EL (cell line): ENCODE measurements at regions not wholly inside any gene's neighbourhood (a gene's known extent, or its start where the extent isn't known, plus 50 kb on each side); places are given as distances from the start of the nearest gene placed in this dataset.

Source experiments
- DNase-seq: peaks from one replicate; pipeline ENCODE4 v3.0.0-alpha.2; 2016

DNA sequence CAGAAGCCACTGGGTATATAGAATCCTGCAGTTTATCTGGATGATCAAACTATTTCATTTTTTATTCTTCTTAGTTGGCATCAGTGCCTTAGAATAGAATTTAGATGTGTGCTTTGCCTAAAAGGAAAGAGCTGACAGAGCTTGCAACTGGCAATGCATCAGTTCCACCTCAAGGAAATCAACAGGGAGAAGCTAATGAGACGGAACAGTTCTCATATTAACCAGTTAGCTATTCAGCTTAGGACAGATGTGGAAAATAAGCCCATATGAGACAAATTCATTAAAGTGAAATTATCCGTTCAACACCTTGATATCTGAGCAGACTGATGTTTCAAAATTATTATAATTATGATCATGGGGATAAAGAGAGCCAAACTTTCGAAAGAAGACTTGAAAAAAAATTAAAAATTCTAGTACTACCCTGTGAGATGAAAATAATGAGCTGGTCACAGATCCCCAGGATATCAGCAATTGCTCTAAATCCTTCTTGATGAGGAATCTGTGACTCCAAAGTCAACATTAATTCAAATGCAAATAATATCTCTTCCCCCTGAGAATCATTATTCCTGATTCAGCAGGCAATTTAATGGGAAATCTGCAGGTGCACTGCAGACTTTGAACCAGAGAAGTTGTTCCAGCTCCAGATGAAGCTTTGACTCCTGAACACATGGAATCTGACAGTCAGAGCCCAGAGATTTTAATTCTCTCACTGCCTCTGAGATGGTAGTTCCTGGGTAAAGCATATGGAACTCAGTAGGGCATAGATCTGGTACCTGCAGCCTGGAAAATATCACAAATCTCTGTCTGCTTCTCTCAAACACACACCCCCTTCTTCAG, 486.8 kb downstream of the FOXO1 start:
- no peak for DNase-seq

DNA sequence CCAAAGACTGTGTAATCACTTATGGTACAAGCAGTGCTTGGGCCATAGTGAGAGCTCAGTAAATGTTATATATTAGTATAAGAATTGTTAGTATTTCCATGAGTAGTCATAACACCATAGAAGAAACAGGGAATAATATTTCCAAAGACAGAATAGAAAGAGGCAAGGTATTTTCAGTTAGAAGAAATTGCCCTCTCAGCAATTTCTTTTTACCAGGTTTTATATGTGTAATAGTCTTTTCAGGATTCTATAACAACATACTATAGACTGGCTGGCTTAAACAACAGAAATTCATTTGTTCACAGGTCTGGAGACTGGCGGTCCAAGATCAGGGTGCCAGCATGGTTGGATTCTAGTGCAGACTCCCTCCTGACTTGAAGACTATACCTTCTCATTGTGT, 485.7 kb downstream of the FOXO1 start:
- no peak for DNase-seq

DNA sequence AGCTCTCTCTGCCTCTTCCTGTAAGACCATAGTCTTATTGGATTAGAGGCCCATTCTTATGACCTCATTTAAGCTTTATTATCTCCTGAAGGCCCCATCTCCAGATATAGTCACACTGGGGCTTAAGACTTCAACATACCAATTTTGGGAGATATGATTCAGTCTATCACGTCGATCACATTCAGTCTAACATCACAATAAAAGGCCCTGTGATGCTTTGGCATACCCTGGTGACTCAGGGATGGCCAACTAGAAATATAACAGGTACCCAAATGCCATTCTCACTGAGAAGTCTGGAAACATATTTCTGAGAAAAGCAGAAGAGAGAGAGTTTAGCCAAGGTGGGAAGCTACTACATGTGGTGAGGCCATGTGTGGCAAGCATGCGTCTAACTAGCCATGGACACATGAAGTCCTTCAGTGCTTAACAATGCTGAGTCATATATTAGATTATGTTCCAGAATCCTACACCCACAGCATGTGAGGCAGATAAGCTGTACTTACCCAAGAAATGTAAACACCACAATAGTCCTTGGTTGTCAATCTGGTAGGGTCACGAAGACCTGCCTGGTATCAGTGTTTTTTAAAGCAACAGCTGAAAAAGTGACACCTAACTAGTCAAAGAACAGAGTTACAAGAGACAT, 485.1 kb downstream of the FOXO1 start:
- no peak for DNase-seq

DNA sequence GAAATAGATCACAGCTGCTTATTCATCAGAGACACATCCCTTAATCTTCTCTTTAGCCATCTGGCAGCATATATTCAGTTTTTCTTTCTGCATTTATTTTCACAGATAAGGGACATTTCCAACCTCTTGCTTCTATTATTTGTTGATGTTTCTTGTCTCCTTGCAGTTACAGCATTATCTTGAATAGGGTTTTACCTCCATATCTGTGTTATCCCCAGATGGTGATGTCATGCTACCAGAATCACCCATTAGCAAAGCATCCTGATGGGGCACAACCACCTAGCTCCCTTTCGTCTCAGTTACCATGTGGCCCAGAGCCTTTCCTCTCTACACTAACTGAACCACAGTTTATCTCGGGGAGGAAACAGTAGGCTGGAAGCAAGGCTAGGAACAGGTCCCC, 483.9 kb downstream of the FOXO1 start:
- DNase-seq = no peak

DNA sequence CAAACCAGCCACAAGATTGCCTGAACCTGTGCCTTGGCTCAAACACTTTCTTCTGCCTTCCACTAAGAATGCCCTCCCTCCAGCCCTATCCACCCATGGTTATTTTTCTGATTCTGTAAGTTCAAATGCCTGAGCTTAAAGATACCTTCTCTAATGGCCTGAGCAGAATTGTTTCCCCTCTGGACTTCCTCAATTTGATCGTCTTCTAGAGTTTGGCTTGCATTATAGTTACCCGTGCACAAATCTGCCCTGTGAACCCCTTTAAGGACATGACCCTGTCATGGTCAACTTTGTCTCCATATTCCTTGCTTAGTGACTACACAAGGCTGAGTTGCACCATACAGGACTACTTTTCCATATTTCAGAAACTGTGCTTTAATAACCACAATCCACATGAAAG, 481.0 kb downstream of the FOXO1 start:
- DNase-seq = no peak

DNA sequence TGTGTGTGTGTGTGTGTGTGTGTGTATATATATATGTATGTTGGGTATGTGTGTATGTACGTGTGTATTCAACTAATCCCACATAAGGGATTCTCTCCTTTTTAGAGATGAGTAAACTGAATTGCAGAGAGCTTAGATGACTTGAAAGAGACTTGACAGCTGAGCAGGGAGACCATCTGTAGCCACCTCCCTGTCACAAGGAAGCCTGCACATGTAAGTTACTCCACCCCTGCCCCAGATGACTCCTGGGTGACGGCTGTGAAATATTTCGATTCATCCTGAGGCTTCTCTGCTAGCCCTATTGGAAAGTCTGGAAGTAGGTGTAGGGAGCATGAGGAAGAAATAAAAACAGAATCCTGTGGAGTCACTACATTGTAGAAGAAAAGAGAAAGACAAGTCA, 480.4 kb downstream of the FOXO1 start:
- DNase-seq = no peak

DNA sequence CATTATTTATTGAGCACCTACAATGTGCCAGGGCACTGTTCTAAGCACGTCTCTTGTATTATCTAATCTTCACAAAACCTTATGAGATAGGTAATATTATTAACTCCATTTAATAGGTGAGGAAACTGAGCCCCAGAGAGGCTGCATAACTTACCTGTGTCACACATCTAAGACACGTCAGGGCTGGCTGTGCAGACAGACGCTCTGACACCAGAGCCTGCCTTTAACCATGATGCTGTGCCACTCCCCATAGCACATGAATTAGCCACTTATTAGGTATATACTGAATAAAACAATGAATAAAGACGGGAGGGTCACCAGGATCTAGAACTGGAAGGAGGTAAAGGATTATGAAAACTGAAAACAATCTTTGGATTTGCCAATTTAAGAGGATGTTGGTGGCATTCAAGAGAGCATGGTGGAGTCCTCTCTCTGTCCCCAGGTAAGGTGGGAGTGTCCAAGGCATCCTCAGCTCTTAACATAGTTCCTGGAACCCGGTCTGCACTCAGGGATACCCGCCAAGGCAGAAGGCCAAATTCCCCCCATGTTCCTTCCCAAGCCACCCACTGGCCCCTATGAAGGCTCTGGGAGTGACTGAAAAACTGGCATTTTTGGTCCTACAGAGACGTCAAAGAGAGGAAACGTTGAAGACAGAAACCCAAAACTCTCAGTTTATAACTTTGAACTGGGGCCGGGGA, 479.7 kb downstream of the FOXO1 start:
- no peak for DNase-seq

DNA sequence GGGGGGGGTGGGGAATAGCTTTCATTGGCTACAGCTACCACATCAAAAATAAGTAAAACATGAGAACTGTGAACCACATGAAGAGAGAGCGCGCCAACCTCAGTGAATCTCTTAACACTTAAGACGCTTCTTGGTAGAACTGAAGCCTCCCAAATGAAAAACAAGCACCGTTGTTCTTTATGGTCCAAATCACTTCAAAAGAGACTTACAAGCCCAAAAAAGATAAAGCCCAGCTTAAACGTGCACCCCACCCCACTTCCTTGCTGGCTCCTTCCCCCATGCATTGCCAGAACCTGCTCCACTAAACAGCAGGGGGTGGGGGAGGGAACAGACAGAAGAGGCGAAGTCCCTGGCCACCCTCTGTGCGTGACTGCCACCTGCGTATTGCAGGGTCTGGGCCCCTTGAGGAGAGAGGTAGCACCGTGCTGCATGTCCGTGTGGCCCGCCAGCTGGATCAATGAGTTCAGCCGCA, 479.1 kb downstream of the FOXO1 start:
- DNase-seq = no peak

DNA sequence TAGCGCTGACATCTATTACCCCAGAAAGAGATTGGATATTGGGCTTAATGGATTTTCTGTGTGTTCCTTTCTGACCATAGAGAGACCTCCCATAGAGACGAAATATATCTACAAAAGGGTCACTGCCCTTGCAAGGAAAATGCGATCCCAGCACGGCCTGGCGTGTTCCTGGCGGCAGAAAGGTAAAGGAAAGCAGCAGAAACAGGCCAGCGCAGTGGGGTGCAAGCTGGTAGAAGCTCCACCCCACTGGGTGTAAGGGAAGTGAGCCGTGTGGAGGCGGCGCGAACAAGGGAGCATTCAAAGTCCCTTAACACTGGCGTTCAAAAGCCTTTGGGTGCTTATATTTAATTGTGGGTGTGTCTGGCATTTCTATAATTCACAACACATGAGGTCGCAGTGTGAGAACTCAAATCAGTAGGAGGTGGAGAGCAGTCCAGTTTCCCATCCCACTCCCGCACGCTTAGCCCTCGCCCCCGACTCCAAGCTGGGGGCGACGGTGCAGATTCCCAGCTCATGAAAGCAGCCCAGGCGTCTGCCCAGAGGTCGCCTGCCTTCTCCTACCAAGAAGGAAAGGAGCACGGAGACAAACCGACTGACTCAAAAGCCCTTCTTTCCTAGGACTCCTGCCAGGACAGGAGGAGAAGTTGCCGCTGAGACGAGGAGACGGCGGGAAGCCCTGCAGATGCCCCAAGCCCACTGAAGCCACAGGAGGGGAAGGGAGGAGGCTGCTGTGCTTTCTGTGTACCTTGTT, 478.4 kb downstream of the FOXO1 start:
- no peak for DNase-seq

DNA sequence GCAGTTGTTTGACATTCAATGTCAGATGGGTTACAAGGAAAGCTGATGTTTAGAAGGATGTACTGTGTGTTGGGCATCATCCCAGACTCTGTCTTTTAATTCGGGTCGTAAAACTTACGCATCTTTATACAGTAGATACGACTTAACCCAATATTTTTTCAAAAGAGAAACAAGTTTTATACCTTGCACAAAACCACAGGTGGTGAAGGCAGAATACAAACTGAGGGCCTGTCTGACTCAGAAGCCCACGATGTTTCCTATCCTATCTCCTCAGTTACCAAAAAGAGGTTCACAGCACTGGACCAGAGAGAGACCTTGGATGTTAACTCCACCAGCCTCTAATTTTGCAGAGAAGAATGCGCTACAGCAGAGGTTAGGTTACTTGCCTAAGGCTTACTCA, 477.0 kb downstream of the FOXO1 start:
- DNase-seq = no peak

DNA sequence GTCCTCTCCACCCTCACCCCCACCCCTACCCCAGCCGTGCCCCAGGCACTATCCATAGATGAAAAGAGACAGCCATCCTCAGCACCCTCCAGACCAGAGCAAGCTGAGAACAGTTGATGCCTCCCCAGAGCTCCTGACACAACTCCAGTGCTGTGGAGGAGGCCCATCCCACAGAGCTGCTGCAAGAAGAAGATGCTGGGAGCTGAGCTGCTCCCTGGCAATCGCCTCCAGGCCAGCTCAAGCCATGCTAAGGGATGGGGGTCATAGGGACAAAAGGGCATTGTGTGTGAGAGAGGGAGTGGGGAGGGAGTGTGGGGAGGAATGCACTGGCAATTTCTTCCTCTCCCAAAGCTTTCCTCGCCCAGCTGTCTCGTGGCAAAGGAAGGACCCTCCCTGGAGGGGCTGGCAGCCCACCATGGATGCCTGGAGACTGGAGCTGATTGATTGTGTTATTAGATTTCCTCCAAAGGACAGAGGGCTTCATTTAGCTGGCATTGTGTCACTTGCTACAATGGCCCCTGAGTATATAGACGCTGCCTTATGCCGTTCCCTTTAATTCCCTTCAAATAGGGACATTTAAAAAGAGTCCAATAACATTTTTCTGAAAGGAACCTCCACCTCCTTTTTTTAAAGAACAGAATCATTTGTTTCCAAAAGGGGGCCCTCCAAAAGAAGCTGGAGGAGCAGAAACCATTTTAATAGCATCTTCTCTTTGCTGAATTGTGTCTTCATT, 476.4 kb downstream of the FOXO1 start:
- DNase-seq = no peak

DNA sequence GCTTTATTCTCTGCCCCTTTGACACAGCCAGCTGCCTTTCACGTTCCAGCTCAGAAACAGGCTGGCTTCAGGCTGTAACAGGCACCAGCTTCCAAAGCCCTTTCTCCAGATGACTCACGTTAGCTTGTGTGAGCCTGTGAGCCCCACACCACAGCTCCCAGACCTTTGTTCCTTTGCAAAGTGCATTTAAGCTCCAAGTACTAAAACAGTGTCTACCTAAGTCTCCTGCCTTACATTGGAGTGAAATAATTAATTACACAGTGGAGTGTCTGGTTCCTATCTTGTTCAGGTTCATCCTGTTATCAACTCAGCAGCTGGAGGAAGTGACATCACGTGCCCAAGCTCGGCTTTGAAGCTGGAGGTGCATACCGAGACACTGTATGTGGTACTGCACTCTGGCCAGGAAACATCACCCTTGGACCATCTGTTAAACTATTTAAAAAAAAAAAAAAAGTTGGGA, 475.8 kb downstream of the FOXO1 start:
- peak; percentile 63 for DNase-seq

DNA sequence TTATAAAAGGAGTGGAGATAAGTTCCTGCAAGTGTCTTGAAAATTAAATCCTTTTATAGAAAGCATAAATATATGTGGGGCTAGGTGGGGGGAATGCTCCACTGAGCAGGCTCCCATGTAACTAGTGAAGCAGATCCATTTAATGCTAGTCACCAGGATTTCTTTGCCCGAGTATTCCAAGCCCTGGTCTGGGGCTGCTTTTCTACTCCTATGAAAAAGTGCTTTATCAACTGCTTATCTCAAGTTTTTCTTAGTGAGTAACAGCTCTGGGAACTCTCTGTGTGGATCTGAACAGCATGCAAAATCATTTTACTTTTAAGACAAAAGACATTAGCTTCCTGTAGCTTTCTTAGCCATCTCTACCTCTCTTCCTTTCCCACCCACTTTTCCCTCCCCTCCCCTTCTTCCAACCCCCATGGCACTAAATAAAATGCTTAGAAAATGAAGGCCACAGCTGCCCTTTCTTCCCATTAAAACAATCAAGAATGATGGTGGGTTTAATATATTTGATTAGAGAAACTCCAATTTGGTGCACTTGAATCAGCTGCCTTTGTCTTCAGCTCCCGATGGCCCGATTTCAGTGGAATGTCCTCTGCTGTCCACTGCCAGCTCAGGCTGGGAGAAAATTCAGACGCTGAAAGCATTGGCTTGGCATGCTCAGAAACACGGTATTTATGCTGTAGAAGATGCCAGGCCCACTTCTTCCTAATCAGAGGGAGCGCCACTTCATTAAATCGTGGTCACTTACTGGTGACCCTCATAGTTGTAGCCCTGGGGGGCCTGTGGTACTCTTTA, 475.1 kb downstream of the FOXO1 start:
- no peak for DNase-seq

DNA sequence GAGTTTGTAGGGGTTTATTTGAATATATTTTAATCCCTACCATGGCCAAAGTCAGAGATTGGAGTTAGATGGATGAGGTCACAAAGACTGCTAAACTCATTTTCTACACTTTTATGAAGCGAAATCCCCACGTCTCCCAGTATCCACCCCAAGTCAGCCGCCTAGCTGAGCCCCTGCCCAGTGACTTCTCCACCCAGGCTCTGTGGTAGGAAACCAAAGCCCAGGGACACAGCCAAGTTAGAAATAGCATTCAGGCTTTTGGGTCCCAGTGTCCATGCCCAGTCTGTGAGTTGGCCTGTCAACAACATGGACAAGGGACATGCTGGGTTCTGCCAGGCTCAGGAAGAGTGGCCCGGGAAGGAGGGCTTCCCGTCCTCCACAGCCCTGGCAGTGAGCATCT, 474.0 kb downstream of the FOXO1 start:
- no peak for DNase-seq

DNA sequence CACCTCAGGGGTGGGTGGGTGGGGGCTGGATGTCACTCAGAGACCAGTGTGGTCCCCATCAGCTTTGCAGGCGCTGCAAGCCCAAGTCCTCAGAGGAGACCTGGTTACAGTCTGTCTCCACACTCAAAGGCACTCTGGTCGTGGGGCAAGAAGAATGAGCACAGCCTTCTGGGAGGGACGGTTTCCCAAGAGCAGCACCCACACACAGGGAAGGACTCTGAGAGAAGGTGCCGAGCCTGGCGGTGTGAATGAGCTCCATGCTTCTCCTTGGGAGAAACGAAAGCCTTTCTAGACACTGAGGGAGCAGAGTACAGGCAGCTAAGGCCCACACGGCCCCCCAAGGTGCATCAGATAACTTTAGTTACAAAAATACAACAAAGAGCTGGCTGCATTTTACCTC, 473.6 kb downstream of the FOXO1 start:
- no peak for DNase-seq

DNA sequence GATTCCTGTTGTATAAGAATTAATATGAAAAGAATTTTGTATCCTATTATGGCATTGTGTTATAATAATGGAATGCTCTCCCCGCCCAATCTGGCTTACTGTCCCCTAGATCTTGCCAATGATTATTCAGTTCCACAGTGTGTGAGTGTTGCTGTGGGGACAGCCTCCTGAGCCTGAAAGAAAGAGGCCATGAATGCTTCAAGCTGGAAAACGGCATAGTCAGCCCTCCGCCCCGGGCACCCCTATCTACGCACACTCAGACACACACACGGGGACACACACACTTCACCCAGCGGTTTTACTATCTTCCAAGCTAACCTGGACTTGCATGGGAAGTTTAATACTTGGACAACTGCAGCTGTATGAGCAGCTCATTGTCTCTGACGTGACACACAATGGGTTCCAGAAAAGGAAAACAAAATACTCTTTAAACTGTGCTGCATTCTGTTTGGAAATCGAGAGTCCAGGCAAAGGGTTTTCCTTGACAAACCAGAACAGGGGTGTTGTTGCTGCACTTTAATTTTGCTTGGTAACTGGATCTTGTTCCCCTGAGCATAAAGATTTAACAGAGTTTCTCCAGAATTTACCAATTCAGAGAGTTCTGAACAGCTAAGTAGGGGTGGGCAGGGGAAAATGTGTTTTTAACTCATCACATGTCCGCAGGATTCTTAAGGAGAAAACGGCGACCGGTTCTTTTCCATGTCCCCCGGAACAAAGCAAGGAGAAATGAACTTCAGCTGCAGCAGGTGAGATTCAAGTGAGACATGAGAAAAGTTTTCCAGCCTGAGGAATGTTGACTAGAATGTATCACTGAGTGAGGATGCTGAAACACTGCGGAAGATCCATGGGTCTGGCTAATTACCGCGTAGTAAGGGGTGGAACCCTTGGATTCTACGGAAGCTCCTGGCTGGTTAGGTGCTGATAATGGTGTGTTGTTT, 472.9 kb downstream of the FOXO1 start:
- peak; percentile 18 for DNase-seq

DNA sequence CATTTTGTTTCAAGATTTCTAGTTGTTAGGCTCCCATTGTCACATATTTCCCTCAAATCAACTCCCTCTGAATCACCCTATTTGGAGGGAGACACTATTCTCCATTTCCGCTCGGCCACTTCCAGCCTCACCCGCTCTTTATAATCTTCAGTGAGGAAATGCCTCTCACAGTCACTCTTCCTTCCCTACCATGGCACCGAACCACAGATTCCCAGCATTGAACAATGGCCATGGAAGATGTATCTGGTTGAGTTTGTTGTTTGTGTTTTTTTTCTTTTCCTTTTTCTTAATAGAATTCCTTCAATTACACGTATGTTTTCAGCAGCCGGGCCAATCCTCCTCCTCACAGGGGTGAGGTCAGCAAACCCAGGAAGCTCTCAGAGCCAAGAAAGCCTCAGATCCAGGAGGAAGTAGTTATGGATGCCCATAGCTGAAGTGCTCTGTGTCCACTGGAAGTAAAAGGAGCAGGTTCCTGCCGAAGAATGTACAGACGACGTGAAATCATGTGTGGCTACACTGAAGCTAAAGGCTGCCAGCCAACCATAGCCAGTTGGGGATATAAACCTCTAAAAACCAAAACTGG, 472.1 kb downstream of the FOXO1 start:
- DNase-seq = no peak

DNA sequence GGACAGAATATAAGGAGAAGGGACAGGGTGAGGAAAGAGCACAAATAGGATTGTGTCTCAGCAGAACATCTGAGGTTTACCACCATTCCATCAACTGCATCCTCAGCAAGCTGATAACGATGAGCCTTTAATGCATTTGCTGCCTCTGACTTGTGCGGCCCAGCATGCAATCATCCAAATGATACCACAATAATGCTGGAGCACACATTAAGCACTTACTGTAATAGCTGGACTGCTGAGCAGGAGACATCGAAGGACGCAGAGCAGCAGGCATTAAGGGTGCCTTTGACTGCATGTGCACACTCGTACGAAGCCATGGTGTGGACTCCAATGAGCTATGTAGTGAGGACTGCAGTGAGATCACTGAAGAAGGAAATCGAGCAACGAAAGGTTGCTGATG, 469.4 kb downstream of the FOXO1 start:
- no peak for DNase-seq

DNA sequence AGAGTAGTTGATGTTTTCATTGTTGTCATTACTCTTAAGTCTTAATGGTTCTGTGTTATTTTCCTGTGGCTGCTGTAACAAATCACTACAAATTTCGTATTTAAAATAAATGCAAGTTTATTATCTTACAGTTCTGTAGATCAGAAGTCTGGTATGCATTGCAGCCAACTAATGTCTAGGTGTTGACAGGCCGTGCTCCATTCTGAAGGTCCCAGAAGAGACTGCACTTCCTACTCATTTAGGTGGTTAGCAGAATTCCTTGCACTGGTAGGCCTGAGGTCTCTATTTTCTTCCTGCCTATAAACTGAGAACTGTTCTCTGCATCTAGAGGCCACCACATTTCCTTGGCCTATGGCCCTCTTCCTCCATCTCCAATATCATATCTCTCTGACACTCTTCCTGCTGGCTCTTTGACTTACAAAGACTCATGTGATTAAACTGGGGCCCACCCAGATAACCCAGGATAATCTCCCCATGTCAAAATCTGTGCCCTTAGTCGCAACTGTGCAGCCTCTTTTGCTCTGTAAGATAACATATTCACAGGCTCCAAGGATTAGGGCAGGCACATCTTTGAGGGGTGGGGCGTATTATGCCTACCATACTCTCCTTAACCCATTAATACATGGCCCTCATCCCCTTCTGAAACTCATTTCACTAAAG, 468.4 kb downstream of the FOXO1 start:
- DNase-seq = no peak
